Prostate gland (tissue), 2 donors: ENCODE measurements at regions not wholly inside any gene's neighbourhood (a gene's known extent, or its start where the extent isn't known, plus 50 kb on each side); places are given as distances from the start of the nearest gene placed in this dataset.

ENCODE experiments used
- DNase-seq: peaks from one replicate; pipeline ENCODE4 v3.0.0-alpha.2; 2019; ENCODE audit warnings: low spot score
- H3K27ac ChIP-seq, 2 donors: fragments of 200-600 bp; sonication (generic); 2 replicates each; pipeline ENCODE4 v1.5.1; 2017 to 2019
- H3K27me3 ChIP-seq: fragments of 200-600 bp; sonication (generic); replicated peaks from 2 replicates; pipeline ENCODE4 v1.5.1; 2019; ENCODE audit not compliant: insufficient read depth
- H3K36me3 ChIP-seq, 2 donors: fragments of 200-600 bp; sonication (generic); 1 replicate in 1 of 2; 2 replicates in 1 of 2; pipeline versions ENCODE4 v1.5.1 to v1.8.1; 2017 to 2019
- H3K4me1 ChIP-seq: fragments of 200-600 bp; sonication (generic); replicated peaks from 2 replicates; pipeline ENCODE4 v1.5.1; 2019
- H3K4me3 ChIP-seq, 2 donors: fragments of 200-600 bp; sonication (generic); 2 replicates each; pipeline ENCODE4 v1.5.1; 2017 to 2019
- H3K9me3 ChIP-seq: fragments of 200-600 bp; sonication (generic); 2 replicates; pipeline ENCODE4 v1.5.1; 2017
- CTCF ChIP-seq, 4 experiments: fragments of 200-600 bp in 2 of 4; fragments of 450-650 bp in 2 of 4; sonication (generic) in 2 of 4; IDR thresholded peaks; 1 replicate in 3 of 4; 2 replicates in 1 of 4; pipeline ENCODE4 v1.5.1; 2016 to 2019; ENCODE audit warnings: antibody characterized with exemption in 4 of 4, mild to moderate bottlenecking in 2 of 4, moderate library complexity in 2 of 4
- POLR2A ChIP-seq: fragments of 450-650 bp; IDR thresholded peaks from one replicate; pipeline ENCODE4 v1.6.1; 2016; ENCODE audit warnings: antibody characterized with exemption, mild to moderate bottlenecking
- POLR2AphosphoS5 ChIP-seq: sonication (generic); formaldehyde crosslinking; IDR thresholded peaks from one replicate; pipeline ENCODE4 v1.6.1; 2017; ENCODE audit warnings: antibody characterized with exemption
- WGBS: methylation state at CpG from one replicate; pipeline ENCODE4 v1.1.5; 2018; 5-methylcytosine and 5-hydroxymethylcytosine counted together
- intact Hi-C: fragments of 100-400 bp; cut with DNase I; formaldehyde crosslinking; loops from one replicate; pipeline ENCODE4 v1.14.2; 2022

GRCh38 chr14:30179381-30180130, 251.9 kb upstream of the PRKD1 start:
- TF ChIP-seq POLR2AphosphoS5 (no peak), CTCF (IDR thresholded peaks at IDR 0.05) (no peak), POLR2A (no peak)
- Histone ChIP-seq H3K27me3 (no peaks in the 10 kb centered on the region), H3K27ac (no peak overlapping the region), H3K9me3 (no peaks in the 10 kb centered on the region), H3K4me3 (no peak overlapping the region), H3K36me3 (no peaks in the 10 kb centered on the region), H3K4me1 (no peaks in the 10 kb centered on the region)
- WGBS: 55% methylated on average over 4 of the region's 4 CpGs
- no peak for DNase-seq
- intact Hi-C loops: no loop called here

- intact Hi-C loops: no loop called here
Measured at GRCh38 chr14:30180219-30180618, 252.6 kb upstream of the PRKD1 start.

GRCh38 chr14:30185832-30186231, 258.2 kb upstream of the PRKD1 start:
- intact Hi-C loops: no loop called here
- no peak for TF ChIP-seq POLR2A
- peak in 1 of 4 experiments; percentile 8 for TF ChIP-seq CTCF (IDR thresholded peaks at IDR 0.05)
- H3K9me3 ChIP-seq: no peaks in the 10 kb centered on the region
- DNase-seq: no peak
- no peak overlapping the region for H3K27ac ChIP-seq
- H3K4me1 ChIP-seq: no peaks in the 10 kb centered on the region
- no peaks in the 10 kb centered on the region for H3K27me3 ChIP-seq
- H3K4me3 ChIP-seq: no peak overlapping the region
- no peaks in the 10 kb centered on the region for H3K36me3 ChIP-seq

More at GRCh38 chr14:30180219-30180618, 252.6 kb upstream of the PRKD1 start:
- TF ChIP-seq CTCF (IDR thresholded peaks at IDR 0.05): no peak
- no peak for TF ChIP-seq POLR2AphosphoS5
- TF ChIP-seq POLR2A: no peak
- Histone ChIP-seq H3K27ac (no peak overlapping the region), H3K27me3 (no peaks in the 10 kb centered on the region), H3K4me3 (no peak overlapping the region), H3K36me3 (no peaks in the 10 kb centered on the region), H3K9me3 (no peaks in the 10 kb centered on the region), H3K4me1 (no peaks in the 10 kb centered on the region)
- WGBS: 64% methylated on average over 2 of the region's 2 CpGs
- DNase-seq: no peak

GRCh38 chr14:30191639-30192279, 264.1 kb upstream of the PRKD1 start:
- Histone ChIP-seq H3K4me1 (no peaks in the 10 kb centered on the region), H3K9me3 (no peaks in the 10 kb centered on the region), H3K27me3 (no peaks in the 10 kb centered on the region), H3K36me3 (no peaks in the 10 kb centered on the region), H3K4me3 (no peak overlapping the region), H3K27ac (no peak overlapping the region)
- no peak for DNase-seq
- intact Hi-C loops: no loop called here
- TF ChIP-seq POLR2AphosphoS5: no peak
- TF ChIP-seq POLR2A: no peak
- TF ChIP-seq CTCF (IDR thresholded peaks at IDR 0.05): no peak
- 87% methylated on average over 2 of the region's 2 CpGs for WGBS

- no peak for DNase-seq
- Histone ChIP-seq H3K9me3 (no peaks in the 10 kb centered on the region), H3K4me3 (no peak overlapping the region), H3K27me3 (no peaks in the 10 kb centered on the region), H3K27ac (no peak overlapping the region), H3K4me1 (no peaks in the 10 kb centered on the region), H3K36me3 (no peaks in the 10 kb centered on the region)
- intact Hi-C loops: no loop called here
- WGBS: 82% methylated on average over 4 of the region's 4 CpGs
- TF ChIP-seq CTCF (IDR thresholded peaks at IDR 0.05) (no peak), POLR2AphosphoS5 (no peak), POLR2A (no peak)
Measured at GRCh38 chr14:30193101-30193500, 265.5 kb upstream of the PRKD1 start.
